ENCODE measurements at regions not wholly inside any gene's neighbourhood (a gene's known extent, or its start where the extent isn't known, plus 50 kb on each side); places are given as distances from the start of the nearest gene placed in this dataset.

- Histone ChIP-seq H2BK120ac (ENCODE audit: low read depth, low read length, poor library complexity, severe bottlenecking) (no peak overlapping the region), H4K20me1 (ENCODE audit: control insufficient read depth, insufficient read depth, insufficient read length) (no peaks in the 10 kb centered on the region), H3K9ac (ENCODE audit: extremely low read depth, insufficient read length, low read length) (no peak overlapping the region), H3T11ph (ENCODE audit: low read length) (no peak overlapping the region), H4K5ac (ENCODE audit: insufficient read length, low read depth, low read length) (no peak overlapping the region), H4K91ac (ENCODE audit: insufficient read length, low read depth, low read length) (no peak overlapping the region), H2AFZ (ENCODE audit: low read length) (no peak overlapping the region), H3K23me2 (ENCODE audit: insufficient read length, low read depth, low read length, poor library complexity, severe bottlenecking) (no peaks in the 10 kb centered on the region), H3K56ac (ENCODE audit: insufficient read length, low read depth, low read length) (no peak overlapping the region), H3K9me3 (ENCODE audit: control insufficient read depth, low read depth, low read length) (no peaks in the 10 kb centered on the region), H3K4me2 (ENCODE audit: insufficient read depth, insufficient read length, low read length) (no peak overlapping the region), H3K27me3 (ENCODE audit: insufficient read depth, low read length) (no peaks in the 10 kb centered on the region), H2BK12ac (ENCODE audit: insufficient read length, low read depth, low read length) (no peak overlapping the region), H3K4me1 (ENCODE audit: insufficient read depth, low read length) (peaks cover 8% of the 10 kb centered on the region; the same call in 1 of the 2 replicates), H2BK20ac (ENCODE audit: low read depth, low read length, poor library complexity, severe bottlenecking) (no peak overlapping the region), H4K8ac (replicated peaks; ENCODE audit: insufficient read length, low read depth, low read length) (no peak overlapping the region), H2BK15ac (ENCODE audit: low read depth, low read length) (no peak overlapping the region), H3K27ac (ENCODE audit: insufficient read length, low read depth, low read length) (no peak overlapping the region), H3K23ac (ENCODE audit: insufficient read length, low read depth, low read length) (no peak overlapping the region), H3K79me2 (ENCODE audit: insufficient read depth, low read length) (no peaks in the 10 kb centered on the region), H2BK5ac (ENCODE audit: insufficient read length, low read length) (no peak overlapping the region), H3K79me1 (ENCODE audit: insufficient read depth, low read depth, low read length, poor library complexity, severe bottlenecking) (no peaks in the 10 kb centered on the region), H3K14ac (ENCODE audit: insufficient read depth, low read length) (no peak overlapping the region), H2AK5ac (ENCODE audit: insufficient read length, low read length) (no peak overlapping the region), H3K4ac (ENCODE audit: low read depth, low read length) (no peak overlapping the region), H3K18ac (ENCODE audit: insufficient read length, low read depth, low read length) (no peak overlapping the region)
- Mint-ChIP-seq H3K4me3 (no peak overlapping the region), H3K36me3 (ENCODE audit: insufficient read depth in 1 of 3, low read depth in 3 of 3) (no peaks in the 10 kb centered on the region; a peak in 2 of 7 replicates), H3K4me1 (peaks cover 17 to 20% of the 10 kb centered on the region in 2 experiments), H3K27me3 (ENCODE audit: low read depth) (peaks cover 3% of the 10 kb centered on the region; the same call in 1 of the 2 replicates), H3K9me3 (peaks cover 4 to 9% of the 10 kb centered on the region in 2 experiments; a peak in 4 of 5 replicates), H3K27ac (no peak overlapping the region)
- DNase-seq: no peak
- no CpG with 5 or more reads among the region's 2 CpGs for WGBS (ENCODE audit: extremely low coverage, insufficient read length, low lambda C conversion rate)
- no peak for TF ChIP-seq CTCF (conservative IDR thresholded peaks at IDR 0.05)
Measured at GRCh38 chr6:11659757-11660156, 118.8 kb downstream of the ADTRP start.
